OCI-LY7 (cell line): ENCODE measurements at regions not wholly inside any gene's neighbourhood (a gene's known extent, or its start where the extent isn't known, plus 50 kb on each side); places are given as distances from the start of the nearest gene placed in this dataset.

Source experiments
- BruUV-seq: library from RNA; stranded (reverse); fragments of 400-500 nt; replicated peaks from 2 replicates; lab custom pipeline; 2021; lab: Mats Ljungman, UMichigan
- CTCF ChIA-PET: fragments of 300-600 bp; sonication (Branson Sonifier 250); formaldehyde crosslinking; loops from one replicate; lab custom pipeline; 2022; ENCODE audit warnings: antibody characterized with exemption; ENCODE audit not compliant: unreplicated experiment; lab: Charles Lee
- POLR2A ChIA-PET: fragments of 300-600 bp; sonication (Branson Sonifier 250); formaldehyde crosslinking; loops from one replicate; lab custom pipeline; 2022; ENCODE audit warnings: antibody characterized with exemption; lab: Charles Lee
- DNase-seq: peaks from one replicate; pipeline ENCODE4 v3.0.0-alpha.2; 2015; ENCODE audit warnings: low spot score
- H2AFZ ChIP-seq: fragments of 200-600 bp; sonication (generic), shearing (Covaris generic); 2 replicates; pipeline ENCODE4 v1.6.1; 2014; ENCODE audit warnings: mild to moderate bottlenecking, antibody characterized with exemption, low read length, moderate library complexity
- H3K27ac ChIP-seq: fragments of 200-600 bp; sonication (generic); 2 replicates; pipeline ENCODE4 v1.5.1; 2014; ENCODE audit warnings: mixed run types, low read depth, mild to moderate bottlenecking, moderate library complexity, low read length, inconsistent platforms; ENCODE audit not compliant: poor library complexity, severe bottlenecking
- H3K36me3 ChIP-seq: fragments of 200-600 bp; sonication (generic); 2 replicates; pipeline ENCODE4 v1.6.1; 2014; ENCODE audit warnings: mild to moderate bottlenecking, antibody characterized with exemption, low read length, moderate library complexity, mixed read lengths; ENCODE audit not compliant: insufficient read depth
- H3K4me1 ChIP-seq: fragments of 200-600 bp; sonication (generic); 2 replicates; pipeline ENCODE4 v1.5.1; 2014; ENCODE audit warnings: mild to moderate bottlenecking, low read length; ENCODE audit not compliant: insufficient read depth, poor library complexity, severe bottlenecking
- H3K4me2 ChIP-seq: fragments of 200-600 bp; sonication (generic); 2 replicates; pipeline ENCODE4 v1.6.1; 2014; ENCODE audit warnings: mild to moderate bottlenecking, low read length
- H3K4me3 ChIP-seq: fragments of 200-600 bp; sonication (generic); 2 replicates; pipeline ENCODE4 v1.5.1; 2014; ENCODE audit warnings: mild to moderate bottlenecking, low read depth, low read length; ENCODE audit not compliant: poor library complexity, severe bottlenecking
- H3K79me2 ChIP-seq: fragments of 200-600 bp; sonication (generic); 2 replicates; pipeline ENCODE4 v1.6.1; 2016; ENCODE audit warnings: low read depth, mild to moderate bottlenecking, low read length, moderate library complexity, mixed read lengths; ENCODE audit not compliant: insufficient read depth
- H3K9me2 ChIP-seq: fragments of 200-600 bp; sonication (generic); 2 replicates; pipeline ENCODE4 v1.6.1; 2016; ENCODE audit warnings: mild to moderate bottlenecking, low read length, mixed read lengths; ENCODE audit not compliant: insufficient read depth
- H3K9me3 ChIP-seq: fragments of 200-600 bp; sonication (generic); 2 replicates; pipeline ENCODE4 v1.6.1; 2014; ENCODE audit warnings: mild to moderate bottlenecking, mixed run types, low read length, mixed read lengths
- H4K20me1 ChIP-seq: fragments of 200-600 bp; sonication (generic); 2 replicates; pipeline ENCODE4 v1.6.1; 2014; ENCODE audit warnings: mild to moderate bottlenecking, antibody characterized with exemption, low read length, moderate library complexity, mixed read lengths; ENCODE audit not compliant: insufficient read depth
- EZH2phosphoT487 ChIP-seq: fragments of 200-600 bp; sonication (generic); IDR thresholded peaks from 2 replicates; pipeline ENCODE4 v1.6.1; 2018; ENCODE audit warnings: low read depth, borderline replicate concordance, mild to moderate bottlenecking, mixed run types, antibody characterized with exemption, low read length, moderate library complexity, mixed read lengths
- intact Hi-C: fragments of 100-400 bp; cut with micrococcal nuclease; formaldehyde crosslinking; loops from one replicate; pipeline ENCODE4 v1.10.0; 2022; ENCODE audit not compliant: unreplicated experiment
- TF ChIP-seq, protein P1 (sequence below): fragments of 200-600 bp; sonication (generic); conservative IDR thresholded peaks from 2 replicates; pipeline ENCODE4 v1.5.1; 2014; ENCODE audit warnings: mild to moderate bottlenecking, antibody characterized with exemption, low read length, moderate library complexity, mixed read lengths

DNA sequence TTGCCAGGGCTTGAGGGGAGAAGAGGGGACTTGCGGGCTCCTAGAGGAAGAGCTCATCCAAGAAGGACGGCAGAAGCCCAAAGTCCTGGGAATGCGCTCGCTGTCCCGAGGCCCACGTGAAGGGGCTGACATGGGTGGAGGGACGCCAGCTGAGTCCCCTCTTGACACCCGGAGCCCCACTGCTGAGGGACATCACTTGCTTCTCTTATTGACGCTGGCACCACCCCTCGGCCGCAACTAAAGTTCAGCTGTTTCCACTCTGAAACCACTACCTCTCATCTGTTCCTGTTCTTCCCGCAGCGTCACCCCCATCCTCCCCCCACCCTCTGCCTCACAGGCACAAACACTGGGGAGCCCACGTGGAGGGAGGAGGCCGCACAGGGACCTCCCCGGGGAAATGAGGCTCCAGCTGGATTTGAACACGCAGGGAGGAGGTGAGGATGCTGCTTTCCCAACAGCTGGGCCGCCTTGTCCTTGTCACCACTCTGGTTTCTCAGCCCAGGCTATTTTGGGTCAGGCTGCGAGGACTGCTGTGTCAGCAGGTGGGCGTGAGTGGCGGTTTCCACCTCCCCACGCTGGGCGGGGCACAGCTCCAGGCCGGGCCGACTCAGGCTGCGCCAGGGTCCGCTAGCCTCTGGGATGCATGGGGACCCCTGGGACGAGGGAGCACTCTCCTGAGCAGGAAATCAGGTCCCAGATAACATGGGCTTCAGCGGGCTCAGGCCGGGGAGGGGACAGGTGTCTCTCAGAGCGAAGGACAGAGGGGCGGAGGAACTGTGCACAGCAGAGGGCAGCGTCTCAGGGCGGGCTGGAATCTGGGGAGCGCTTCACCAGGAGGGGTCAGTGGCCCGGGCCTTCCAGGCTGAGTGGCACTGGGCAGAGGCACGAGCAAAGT, 156.3 kb downstream of the ZNF248 start:
- Histone ChIP-seq H3K9me3 (no peaks in the 10 kb centered on the region), H4K20me1 (no peaks in the 10 kb centered on the region), H3K4me2 (no peak overlapping the region), H3K27ac (no peak overlapping the region), H2AFZ (no peak overlapping the region), H3K4me1 (no peaks in the 10 kb centered on the region), H3K36me3 (no peaks in the 10 kb centered on the region), H3K9me2 (no peaks in the 10 kb centered on the region), H3K4me3 (no peak overlapping the region), H3K79me2 (no peaks in the 10 kb centered on the region)
- TF ChIP-seq, protein P1, sequence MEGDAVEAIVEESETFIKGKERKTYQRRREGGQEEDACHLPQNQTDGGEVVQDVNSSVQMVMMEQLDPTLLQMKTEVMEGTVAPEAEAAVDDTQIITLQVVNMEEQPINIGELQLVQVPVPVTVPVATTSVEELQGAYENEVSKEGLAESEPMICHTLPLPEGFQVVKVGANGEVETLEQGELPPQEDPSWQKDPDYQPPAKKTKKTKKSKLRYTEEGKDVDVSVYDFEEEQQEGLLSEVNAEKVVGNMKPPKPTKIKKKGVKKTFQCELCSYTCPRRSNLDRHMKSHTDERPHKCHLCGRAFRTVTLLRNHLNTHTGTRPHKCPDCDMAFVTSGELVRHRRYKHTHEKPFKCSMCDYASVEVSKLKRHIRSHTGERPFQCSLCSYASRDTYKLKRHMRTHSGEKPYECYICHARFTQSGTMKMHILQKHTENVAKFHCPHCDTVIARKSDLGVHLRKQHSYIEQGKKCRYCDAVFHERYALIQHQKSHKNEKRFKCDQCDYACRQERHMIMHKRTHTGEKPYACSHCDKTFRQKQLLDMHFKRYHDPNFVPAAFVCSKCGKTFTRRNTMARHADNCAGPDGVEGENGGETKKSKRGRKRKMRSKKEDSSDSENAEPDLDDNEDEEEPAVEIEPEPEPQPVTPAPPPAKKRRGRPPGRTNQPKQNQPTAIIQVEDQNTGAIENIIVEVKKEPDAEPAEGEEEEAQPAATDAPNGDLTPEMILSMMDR, result no peak
- TF ChIP-seq EZH2phosphoT487, result no peak
- intact Hi-C loops, result no loop called here
- no peak for DNase-seq
- CTCF ChIA-PET, result no interaction called here
- POLR2A ChIA-PET, result no interaction called here
- BruUV-seq, result no TSS peak

DNA sequence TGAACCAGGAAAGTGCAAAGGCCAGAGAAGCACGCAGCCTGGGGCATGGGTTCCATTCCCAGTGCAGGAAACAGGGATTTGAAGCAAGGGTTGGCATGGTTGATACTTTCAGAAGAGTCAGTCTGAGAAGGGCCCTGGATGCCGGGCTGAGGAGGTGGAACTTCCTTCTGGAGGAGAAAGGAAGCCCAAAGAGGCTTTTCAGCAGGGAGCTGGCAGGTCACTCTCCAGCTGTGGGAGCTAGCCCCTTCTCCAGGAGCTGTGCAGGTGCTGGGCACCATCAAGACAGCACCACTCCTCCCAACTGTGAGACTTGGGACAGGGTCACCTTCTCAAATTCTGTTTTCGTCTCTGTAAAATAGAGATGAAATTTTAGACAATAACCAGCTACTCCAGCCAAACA, 169.8 kb downstream of the ZNF248 start:
- Histone ChIP-seq H3K36me3 (no peaks in the 10 kb centered on the region), H4K20me1 (no peaks in the 10 kb centered on the region), H3K9me2 (no peaks in the 10 kb centered on the region), H3K27ac (no peak overlapping the region), H3K79me2 (no peaks in the 10 kb centered on the region), H2AFZ (no peak overlapping the region), H3K4me2 (no peak overlapping the region), H3K9me3 (no peaks in the 10 kb centered on the region), H3K4me1 (no peaks in the 10 kb centered on the region), H3K4me3 (no peak overlapping the region)
- no peak for TF ChIP-seq EZH2phosphoT487
- TF ChIP-seq, protein P1, result no peak
- intact Hi-C loops, result no loop called here
- ChIA-PET CTCF (no interaction called here), POLR2A (interaction anchor here (1.1 kb wide), 1 partner anchor 10 kb away, joined by 3 read pairs; no protein-coding TSS in a partner anchor)
- DNase-seq, result no peak
- no TSS peak for BruUV-seq
